Dedifferentiated amniotic fluid mesenchymal stem cell (primary cell): ENCODE measurements at regions not wholly inside any gene's neighbourhood (a gene's known extent, or its start where the extent isn't known, plus 50 kb on each side); places are given as distances from the start of the nearest gene placed in this dataset.

ENCODE experiments used
- DNase-seq: peaks from one replicate; pipeline ENCODE4 v3.0.0-alpha.2; 2016; ENCODE audit errors: extremely low spot score

- no peak for DNase-seq
Measured at GRCh38 chr12:87841935-87842334, 187.3 kb downstream of the C12orf50 start.

DNA sequence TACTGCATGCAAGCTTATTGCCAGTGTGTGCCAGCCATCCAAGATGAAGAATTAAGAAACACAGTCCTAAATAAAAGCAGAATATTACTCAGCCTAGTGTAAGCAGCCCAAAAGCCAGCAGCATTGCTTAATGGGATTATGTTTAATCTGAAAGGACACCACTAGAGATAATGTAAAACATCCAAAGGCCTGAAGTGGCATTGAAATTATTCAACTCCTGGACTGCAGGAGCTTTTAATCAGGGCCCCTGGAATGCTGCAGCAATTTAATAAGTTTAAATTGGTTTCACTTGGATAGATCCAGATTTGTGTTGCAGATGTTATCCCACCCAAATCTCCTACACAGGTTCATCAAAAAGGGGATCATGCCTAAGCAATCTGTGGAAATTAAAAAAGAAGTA is 193.0 kb downstream of the C12orf50 start:
- DNase-seq: no peak

DNA sequence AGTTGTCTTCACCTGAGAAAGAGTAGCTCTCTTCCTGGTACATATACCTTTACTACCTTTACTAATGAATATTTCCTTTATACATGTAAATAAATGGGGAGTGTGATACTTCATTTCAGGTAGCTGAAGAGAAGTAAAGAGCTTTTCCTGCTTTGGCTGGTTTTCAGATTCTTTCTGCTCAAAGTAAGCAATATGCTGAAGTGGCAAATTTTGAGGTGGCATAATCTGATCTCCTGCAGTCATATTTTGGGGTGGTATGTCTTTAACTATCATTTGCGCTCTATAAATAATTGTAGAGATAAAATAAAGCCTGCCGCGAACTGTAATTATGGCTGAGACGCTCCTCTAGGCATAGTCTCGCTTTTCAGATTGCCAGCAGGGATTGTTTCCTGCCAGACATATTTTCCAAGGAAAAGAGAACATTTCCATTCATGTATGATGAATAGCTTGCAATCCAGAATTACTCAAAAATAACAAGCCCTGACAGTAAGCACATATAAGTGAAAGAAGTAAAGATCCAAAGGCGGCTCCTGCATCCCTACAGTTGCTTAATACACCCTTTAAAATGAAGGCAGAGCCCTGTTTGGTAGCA is 200.7 kb downstream of the C12orf50 start:
- no peak for DNase-seq

- DNase-seq: peak; percentile 32
Measured at GRCh38 chr12:87827638-87828264, 201.4 kb downstream of the C12orf50 start.

- DNase-seq: no peak
Measured at GRCh38 chr12:87822923-87823322, 206.3 kb downstream of the C12orf50 start.

DNA sequence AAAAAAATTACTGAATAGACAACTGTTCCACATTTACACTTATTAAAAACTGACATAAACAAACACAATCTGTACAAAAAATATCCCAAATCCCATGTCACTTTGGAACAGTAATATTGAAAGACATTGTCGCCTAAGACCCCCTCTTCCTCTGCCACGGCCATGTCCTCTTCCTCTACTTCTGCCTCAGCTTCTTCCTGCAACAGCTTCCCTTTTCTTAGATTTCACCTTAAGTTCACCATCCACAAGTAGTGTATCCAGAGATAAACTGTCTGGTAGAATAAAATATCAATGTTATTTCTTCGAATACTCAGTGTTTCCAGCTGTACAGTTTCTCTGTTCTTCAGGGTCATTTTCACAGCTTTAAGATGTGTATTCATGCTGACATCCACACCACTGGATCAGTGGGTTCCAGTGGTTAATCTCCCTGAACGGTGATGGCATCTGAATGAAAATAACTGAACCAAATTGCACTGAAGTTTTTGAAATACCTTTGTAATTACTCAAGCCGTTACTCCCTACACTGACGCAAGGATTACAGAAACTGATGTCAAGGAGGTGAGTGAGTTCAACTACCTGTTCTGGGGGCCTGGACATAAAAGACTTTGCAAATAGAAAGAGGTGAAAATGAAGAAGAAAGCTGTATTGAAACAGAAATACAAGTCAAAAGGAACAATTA is 208.5 kb downstream of the C12orf50 start:
- DNase-seq: peak; percentile 36

GRCh38 chr12:87818441-87818840 is 210.8 kb downstream of the C12orf50 start:
- no peak for DNase-seq

DNA sequence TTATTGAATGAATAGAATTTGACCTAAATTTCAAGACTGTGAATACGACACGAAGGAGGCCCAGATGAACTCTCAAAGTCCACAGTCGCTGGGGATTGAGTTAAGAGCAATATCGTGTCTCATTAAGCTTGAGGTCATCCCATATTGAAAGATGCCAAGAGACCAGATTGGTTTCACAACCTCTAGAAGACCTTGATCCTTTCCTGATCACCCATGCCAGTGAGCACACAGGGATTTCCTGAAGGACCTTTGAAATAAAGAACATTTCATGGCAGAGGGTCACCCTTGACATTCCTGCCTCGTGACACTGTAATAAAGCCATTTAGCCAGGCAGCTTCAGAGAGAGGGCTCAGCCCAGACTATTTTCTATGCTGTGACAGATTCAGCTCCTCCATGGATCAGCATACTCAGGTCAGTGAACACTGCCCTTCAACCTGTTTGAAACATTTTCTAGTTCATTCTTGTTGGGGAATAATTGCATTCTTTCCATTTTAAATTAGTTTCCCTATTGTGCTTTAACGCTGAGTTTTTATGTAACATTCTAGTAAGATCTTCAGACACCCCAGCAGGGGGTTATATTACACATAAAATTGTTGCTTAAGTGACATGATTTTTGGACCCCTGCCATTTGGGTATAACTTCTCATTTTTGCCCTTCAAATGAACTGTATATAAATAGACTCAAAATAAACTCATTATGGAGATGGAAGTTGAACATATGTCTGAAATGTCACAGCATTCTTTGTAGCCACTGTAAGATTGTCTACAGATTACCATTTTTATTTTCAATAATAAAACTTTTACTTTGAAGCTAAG is 213.2 kb downstream of the C12orf50 start:
- peak; percentile 53 for DNase-seq

DNA sequence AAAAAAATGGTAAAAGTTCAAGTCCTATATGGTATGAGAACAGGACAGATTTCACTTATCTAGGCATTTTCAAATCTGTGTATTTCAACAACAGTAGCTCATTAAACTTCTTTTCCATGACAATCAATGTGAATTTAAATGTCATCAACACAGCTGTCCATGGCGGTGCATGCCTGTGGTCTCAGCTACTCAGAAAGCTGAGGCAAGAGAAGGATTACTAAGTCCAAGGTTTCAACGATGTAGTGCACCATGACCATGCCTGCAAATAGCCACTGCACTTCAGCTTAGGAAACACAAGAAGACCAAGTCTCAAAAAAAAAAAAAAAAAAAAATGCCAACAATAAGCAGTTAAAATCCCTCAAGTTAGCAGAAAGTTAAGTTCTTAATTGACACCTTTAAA is 214.6 kb downstream of the C12orf50 start:
- DNase-seq: no peak

- peak; percentile 73 for DNase-seq
Measured at GRCh38 chr12:87813476-87814234, 215.5 kb downstream of the C12orf50 start.

DNA sequence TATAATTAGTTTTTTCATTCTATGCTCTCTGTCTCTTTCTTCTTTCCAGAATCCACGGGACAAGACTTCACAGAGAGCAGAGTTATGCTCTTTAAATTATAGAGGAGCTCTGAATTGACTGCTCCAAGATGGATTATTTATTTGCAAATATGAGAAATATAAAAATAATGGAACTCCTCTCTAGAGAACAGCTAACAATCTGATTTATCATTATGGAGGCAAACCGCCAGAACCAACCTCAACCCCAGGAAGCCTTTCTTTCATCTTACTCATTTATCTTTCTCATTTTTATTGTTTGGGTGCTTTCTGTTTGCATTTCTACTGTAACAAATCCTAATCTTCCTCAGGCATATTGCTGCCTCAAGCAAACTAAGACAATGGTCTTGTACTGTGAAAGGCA is 216.5 kb downstream of the C12orf50 start:
- DNase-seq: no peak

- no peak for DNase-seq
Measured at GRCh38 chr12:87812030-87812429, 217.2 kb downstream of the C12orf50 start.

DNA sequence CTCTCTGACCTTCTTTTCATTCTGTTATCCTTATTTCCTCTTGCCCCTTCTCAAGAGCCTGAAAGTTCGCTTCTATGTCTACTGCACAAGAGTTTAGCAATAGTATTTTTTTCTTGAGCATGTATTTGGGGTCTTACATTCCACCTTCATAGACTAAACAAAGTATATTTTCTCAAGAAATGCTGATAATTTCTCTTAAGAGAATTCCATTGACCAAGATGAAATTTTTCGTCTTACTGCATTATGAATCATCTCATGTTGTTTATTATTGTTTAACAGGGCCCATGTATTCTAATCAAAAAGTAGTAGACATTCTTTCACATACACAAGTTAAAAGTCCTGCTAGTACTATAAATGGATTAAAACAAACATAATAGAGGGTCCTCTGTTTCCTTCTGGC is 219.3 kb downstream of the C12orf50 start:
- peak; percentile 41 for DNase-seq

- no peak for DNase-seq
Measured at GRCh38 chr12:87807086-87807485, 222.1 kb downstream of the C12orf50 start.

GRCh38 chr12:87806310-87806709 is 222.9 kb downstream of the C12orf50 start:
- no peak for DNase-seq

- no peak for DNase-seq
Measured at GRCh38 chr12:87804386-87804785, 224.8 kb downstream of the C12orf50 start.

DNA sequence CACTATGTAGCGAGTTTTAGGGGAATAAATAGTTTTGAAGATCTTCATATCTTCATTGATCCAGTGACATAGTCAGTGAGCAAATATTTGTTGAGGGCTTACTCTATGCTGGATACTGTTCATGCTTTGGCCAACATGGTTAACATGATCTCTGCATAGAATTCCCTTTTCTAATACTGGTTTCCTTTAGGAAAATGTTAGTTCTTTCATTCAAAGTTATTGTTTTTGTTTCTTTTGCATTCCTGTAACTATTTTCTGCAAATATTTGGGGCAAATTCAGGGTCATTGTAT is 226.5 kb downstream of the C12orf50 start:
- DNase-seq: no peak

- peak; percentile 81 for DNase-seq
Measured at GRCh38 chr12:87801860-87802720, 227.1 kb downstream of the C12orf50 start.

GRCh38 chr12:87796961-87797516 is 232.2 kb downstream of the C12orf50 start:
- peak; percentile 66 for DNase-seq

DNA sequence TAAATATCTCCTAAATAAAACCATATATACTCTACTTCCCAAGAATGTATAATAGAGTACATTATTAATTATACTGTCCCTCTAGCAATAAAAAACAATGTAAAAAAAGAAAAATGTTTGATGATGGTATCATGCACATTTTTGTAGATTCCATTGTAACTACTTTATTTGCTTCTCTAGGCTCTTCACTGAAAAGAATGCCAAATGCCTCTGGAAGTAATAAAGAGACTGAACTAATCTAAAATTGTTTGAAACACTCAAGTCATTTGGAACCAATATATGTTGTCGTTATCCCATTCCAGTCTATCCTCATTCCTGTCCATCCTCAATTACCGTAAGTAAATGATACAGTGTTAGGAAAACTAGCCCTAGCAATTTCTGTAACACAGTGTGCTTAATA is 233.6 kb downstream of the C12orf50 start:
- DNase-seq: no peak

- DNase-seq: no peak
Measured at GRCh38 chr12:87794854-87795253, 234.3 kb downstream of the C12orf50 start.
